ENCODE measurements at regions not wholly inside any gene's neighbourhood (a gene's known extent, or its start where the extent isn't known, plus 50 kb on each side); places are given as distances from the start of the nearest gene placed in this dataset.
"Not testable (repeated sequence)": the region's sequence is repeated elsewhere in the genome, so short reads cannot be mapped to it uniquely, and the experiment has no call there.

DNA sequence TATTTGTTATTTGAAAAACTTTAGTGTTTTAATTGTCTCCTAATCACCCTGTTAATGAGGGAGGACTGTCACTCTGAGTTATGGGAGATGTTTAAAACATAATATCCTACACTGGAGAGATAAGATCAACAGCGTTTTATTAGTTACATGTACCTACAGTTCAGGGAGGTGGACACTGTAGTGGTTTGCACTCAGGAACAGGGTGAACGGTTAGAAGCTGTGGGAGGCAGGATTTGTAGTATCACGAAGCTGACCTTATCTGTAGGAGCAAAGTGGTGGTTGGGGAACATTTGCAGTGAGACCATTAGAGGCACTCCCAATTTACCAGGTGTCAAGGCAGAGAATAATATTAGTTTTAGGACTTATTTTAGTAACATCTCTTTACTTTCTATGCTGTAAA, 193.3 kb upstream of the KCND2 start:
- DNase-seq (ENCODE audit: low read depth), result peak; percentile 70
- TF ChIP-seq, protein P1, sequence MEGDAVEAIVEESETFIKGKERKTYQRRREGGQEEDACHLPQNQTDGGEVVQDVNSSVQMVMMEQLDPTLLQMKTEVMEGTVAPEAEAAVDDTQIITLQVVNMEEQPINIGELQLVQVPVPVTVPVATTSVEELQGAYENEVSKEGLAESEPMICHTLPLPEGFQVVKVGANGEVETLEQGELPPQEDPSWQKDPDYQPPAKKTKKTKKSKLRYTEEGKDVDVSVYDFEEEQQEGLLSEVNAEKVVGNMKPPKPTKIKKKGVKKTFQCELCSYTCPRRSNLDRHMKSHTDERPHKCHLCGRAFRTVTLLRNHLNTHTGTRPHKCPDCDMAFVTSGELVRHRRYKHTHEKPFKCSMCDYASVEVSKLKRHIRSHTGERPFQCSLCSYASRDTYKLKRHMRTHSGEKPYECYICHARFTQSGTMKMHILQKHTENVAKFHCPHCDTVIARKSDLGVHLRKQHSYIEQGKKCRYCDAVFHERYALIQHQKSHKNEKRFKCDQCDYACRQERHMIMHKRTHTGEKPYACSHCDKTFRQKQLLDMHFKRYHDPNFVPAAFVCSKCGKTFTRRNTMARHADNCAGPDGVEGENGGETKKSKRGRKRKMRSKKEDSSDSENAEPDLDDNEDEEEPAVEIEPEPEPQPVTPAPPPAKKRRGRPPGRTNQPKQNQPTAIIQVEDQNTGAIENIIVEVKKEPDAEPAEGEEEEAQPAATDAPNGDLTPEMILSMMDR (IDR thresholded peaks at IDR 0.05; ENCODE audit: control insufficient read depth, extremely low read depth, insufficient read depth), result no peak
- H3K4me3 ChIP-seq (ENCODE audit: low read depth, low read length), result no peak overlapping the region

DNA sequence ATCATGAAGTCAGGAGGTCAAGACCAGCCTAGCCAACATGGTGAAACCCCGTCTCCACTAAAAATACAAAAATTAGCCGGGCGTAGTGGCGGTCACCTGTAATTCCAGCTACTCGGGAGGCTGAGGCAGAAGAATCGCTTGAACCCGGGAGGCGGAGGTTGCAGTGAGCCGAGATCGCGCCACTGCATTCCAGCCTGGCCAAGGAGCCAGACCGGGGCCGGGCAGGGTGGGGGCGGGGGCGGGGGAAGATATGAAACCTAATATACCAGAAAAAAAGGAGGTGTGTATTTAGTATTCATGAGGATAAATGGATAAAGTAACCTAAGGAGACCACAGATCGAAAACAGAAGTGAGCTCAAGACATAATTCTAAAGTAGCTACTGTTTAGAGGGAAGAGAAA, 186.5 kb upstream of the KCND2 start:
- DNase-seq (ENCODE audit: low read depth); H3K4me3 ChIP-seq (ENCODE audit: low read depth, low read length): not testable (repeated sequence)

DNA sequence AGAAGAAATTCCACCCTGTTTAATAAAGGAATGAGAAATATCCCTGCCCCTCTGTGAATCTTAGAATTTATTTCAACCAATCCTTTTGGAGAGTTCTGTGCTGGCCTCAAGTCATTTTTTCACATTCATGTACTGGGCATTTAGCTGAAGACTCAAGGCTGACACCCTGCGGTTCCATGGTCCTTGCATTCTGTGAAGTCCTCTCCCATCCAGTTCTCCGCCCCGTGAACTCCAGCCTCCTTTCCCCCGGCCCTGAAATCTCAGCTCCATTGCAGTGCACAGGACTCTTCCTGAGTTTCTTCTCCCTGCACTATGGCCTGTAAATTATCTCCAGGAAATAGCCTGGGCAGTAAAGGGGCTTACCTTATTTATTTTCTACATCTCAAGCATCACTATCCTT, 183.0 kb upstream of the KCND2 start:
- DNase-seq (ENCODE audit: low read depth), result no peak
- no peak overlapping the region for H3K4me3 ChIP-seq (ENCODE audit: low read depth, low read length)
- TF ChIP-seq, protein P1 (IDR thresholded peaks at IDR 0.05; ENCODE audit: control insufficient read depth, extremely low read depth, insufficient read depth), result peak; percentile 47

DNA sequence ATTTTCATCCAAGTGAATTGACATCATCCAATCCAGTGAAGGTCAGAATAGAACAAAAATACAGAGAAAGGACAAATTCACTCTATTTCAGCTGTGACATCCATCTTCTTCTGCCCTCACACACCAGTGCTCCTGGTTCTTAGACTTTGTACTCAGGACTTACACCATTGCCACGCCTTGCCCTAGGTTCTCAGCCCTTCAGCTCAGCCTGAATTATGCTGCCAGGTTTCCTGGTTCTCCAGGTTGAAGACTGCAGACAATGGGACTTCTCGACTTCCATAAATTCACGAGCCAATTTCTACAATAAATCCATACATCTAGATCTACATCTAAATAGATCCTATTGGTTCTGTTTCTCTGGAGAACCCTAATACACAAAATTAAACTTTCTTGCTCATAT, 181.2 kb upstream of the KCND2 start:
- TF ChIP-seq, protein P1 (IDR thresholded peaks at IDR 0.05; ENCODE audit: control insufficient read depth, extremely low read depth, insufficient read depth), result no peak
- no peak overlapping the region for H3K4me3 ChIP-seq (ENCODE audit: low read depth, low read length)
- no peak for DNase-seq (ENCODE audit: low read depth)

DNA sequence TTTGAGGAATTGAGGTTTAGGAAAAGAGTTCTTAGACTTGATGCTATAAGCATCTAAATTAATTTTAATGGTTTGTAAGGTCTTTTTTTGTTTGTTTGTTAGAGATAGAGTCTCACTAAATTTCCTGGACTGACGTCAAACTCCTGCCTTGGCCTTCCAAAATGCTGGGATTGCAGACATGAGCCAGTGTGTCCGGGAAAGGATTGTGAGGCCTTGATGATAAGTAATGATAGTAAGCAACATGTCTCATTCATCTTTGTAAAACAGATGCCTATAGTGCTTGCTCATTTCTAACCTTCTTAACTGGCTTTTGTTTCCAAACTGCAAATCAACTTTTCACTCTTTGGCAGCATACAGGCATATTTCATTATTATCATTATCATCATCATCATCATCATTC, 176.0 kb upstream of the KCND2 start:
- no peak for DNase-seq (ENCODE audit: low read depth)
- TF ChIP-seq, protein P1 (IDR thresholded peaks at IDR 0.05; ENCODE audit: control insufficient read depth, extremely low read depth, insufficient read depth), result no peak
- no peak overlapping the region for H3K4me3 ChIP-seq (ENCODE audit: low read depth, low read length)

DNA sequence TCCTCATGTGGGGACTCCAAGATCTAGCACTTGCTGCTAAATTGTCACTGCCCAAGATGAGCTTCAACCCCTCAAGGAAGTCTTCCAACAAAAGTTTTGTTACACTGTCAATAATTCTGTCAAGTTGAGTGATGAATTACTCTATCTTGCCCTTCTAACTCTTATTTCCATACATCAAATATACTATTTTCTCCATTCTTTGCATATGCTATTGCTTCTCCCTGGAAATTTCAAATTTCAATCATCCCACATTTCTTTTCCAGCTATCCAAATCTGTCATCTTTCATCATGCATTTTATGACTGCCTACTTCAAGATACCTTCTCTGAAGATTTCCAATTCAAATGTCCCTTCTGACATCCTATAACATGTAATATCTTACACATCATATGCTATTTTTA, 175.2 kb upstream of the KCND2 start:
- DNase-seq (ENCODE audit: low read depth), result no peak
- no peak overlapping the region for H3K4me3 ChIP-seq (ENCODE audit: low read depth, low read length)
- TF ChIP-seq, protein P1 (IDR thresholded peaks at IDR 0.05; ENCODE audit: control insufficient read depth, extremely low read depth, insufficient read depth), result no peak

DNA sequence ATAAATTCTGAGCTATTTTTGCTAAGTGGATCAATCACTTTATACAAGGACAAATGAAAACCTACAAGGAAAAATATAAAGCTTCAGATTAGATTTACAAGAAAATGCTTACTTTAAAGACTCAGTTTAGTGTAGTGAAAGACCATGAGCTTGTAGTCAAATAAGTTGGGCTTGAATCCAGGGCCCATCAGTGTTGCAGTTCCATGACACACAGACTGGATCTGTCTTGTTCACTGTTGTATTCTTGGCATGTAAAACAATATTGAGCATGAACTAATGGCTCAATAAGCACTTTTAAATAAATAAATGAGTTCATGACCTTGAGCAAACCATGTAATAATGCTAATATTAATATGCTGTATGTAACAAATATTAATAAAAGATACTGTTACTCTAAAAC, 164.6 kb upstream of the KCND2 start:
- TF ChIP-seq, protein P1 (IDR thresholded peaks at IDR 0.05; ENCODE audit: control insufficient read depth, extremely low read depth, insufficient read depth), result no peak
- DNase-seq (ENCODE audit: low read depth), result no peak
- no peak overlapping the region for H3K4me3 ChIP-seq (ENCODE audit: low read depth, low read length)

DNA sequence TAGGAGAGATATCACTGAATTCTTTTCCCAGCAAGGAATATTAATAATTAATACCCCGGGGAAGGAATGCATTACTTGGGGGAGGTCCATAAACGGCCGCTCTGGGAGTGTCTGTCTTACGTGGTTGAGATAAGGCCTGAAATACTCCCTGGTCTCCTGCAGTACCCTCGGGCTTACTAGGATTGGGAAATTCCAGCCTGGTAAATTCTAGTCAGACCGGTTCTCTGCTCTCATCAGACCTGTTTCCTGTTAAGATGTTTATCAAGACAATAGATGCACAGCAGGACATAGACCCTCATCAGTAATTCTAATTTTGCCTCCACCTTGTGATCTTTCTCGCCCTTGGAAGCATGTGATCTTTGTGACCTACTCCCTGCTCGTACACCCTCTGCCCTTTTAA, 162.8 kb upstream of the KCND2 start:
- H3K4me3 ChIP-seq (ENCODE audit: low read depth, low read length), result no peak overlapping the region
- peak; percentile 17 for DNase-seq (ENCODE audit: low read depth)
- TF ChIP-seq, protein P1 (IDR thresholded peaks at IDR 0.05; ENCODE audit: control insufficient read depth, extremely low read depth, insufficient read depth), result no peak

Measured in LNCaP clone FGC (cell line).